DMS 273 treated with DMSO at 0.1 percent for 48 hours (cell line): ENCODE measurements at regions not wholly inside any gene's neighbourhood (a gene's known extent, or its start where the extent isn't known, plus 50 kb on each side); places are given as distances from the start of the nearest gene placed in this dataset.

Experiments
- DNase-seq: peaks from one replicate; lab custom pipeline; 2025; lab: John Stamatoyannopoulos, UW

GRCh38 chr6:1118287-1118647 lies 193.6 kb upstream of the FOXQ1 start:
- no peak for DNase-seq

GRCh38 chr6:1117530-1118286 lies 194.2 kb upstream of the FOXQ1 start:
- DNase-seq: no peak

- DNase-seq: no peak
Observed at GRCh38 chr6:1116149-1116548, 195.7 kb upstream of the FOXQ1 start.

DNA sequence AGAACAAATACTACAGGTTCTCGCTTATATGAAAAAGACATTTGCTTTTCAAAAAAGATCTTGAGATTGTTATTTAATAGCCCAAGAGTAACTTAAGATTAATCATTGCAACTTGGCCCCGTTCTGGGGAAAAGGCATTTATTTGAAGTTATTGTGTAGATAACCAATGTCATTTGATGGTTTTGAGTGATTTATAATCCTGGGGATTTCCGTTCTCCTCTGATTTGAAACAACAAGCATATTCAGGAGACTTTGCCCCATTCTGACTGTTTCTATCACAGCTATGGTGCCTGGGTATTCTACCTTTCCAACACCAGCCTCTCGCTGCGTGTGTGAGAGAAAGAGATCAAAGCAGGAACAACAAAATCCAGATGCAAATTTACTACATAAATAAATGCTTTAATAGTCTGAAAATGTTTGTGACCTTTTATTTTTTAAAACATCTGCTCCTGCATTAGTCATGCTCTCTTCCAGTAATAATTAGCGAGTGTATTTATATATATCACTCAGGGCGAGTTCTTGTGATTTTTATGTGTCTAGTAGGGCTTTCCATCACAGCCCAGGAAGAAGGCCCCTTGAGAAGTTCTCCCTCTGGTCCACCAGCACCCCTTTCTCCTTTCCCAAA lies 197.9 kb upstream of the FOXQ1 start:
- DNase-seq: no peak

GRCh38 chr6:1111361-1111760 lies 200.5 kb upstream of the FOXQ1 start:
- no peak for DNase-seq

GRCh38 chr6:1110941-1111349 lies 201.0 kb upstream of the FOXQ1 start:
- no peak for DNase-seq

- DNase-seq: peak; percentile 20
Observed at GRCh38 chr6:1110164-1110563, 201.7 kb upstream of the FOXQ1 start.

DNA sequence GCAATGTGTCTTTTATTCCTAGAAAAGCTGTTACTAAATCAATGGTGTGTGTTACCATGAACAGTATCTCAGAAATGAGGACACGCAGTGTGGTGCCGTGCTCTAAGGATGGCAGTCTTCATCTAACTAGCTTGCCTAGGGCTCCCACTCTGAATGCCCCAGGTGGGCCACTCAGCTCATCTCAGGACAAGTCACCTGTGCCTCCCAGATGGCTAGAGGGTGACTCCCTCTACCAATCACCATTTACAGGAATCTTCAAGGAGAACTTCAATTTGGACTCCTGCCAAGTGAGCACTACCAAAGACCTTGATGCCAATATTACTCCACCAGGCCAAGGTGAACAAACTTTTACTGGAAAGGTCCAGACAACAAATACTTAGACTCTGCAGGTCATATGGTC lies 202.8 kb upstream of the FOXQ1 start:
- DNase-seq: no peak

- DNase-seq: no peak
Observed at GRCh38 chr6:1108198-1108597, 203.7 kb upstream of the FOXQ1 start.

DNA sequence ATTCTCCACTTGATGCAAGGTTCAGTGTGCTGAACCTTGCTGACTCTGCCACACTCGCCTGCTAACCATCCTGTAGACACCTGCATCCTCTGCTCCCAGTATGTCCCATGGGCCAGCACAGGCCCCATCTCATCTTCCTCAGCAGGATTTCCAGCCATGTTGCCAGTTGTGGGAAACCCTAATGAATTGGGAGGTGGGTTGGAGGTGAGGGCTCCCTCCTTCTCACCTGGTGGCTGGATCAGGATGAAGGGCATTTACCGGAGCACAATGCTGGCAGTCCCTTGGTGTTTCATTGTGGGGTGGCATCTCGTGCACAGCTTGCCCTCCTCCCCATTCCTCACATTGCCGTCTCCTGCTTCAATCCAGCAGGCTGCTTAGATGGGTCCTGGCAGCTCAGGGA lies 204.3 kb upstream of the FOXQ1 start:
- DNase-seq: no peak

DNA sequence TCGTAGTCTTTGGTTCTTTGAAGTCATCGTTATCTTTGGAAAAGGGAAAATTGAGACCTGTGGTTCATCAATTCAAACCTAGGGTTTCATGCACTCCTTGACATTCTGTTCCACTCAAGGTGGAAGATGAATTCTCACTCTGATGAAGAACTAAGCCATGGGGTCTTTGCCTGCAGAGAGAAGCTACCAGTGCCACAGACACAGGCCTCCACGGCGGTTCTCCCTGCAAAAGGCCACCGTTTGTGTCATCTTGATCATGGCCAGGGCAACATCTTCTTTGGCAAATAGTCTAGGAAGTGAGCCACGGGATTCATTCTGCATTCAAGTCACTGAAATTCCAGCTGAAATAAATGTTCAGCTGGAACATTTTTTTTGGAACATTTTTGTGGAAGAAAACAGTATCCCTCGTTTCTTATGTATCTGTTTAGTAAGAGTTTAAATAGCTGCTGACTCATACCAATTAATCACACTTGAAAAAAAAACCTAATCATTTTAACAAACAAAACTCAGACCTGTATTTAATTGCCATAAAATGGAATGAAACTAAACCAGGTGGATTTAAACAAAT lies 206.0 kb upstream of the FOXQ1 start:
- DNase-seq: no peak

GRCh38 chr6:1104988-1105670 lies 206.8 kb upstream of the FOXQ1 start:
- no peak for DNase-seq

DNA sequence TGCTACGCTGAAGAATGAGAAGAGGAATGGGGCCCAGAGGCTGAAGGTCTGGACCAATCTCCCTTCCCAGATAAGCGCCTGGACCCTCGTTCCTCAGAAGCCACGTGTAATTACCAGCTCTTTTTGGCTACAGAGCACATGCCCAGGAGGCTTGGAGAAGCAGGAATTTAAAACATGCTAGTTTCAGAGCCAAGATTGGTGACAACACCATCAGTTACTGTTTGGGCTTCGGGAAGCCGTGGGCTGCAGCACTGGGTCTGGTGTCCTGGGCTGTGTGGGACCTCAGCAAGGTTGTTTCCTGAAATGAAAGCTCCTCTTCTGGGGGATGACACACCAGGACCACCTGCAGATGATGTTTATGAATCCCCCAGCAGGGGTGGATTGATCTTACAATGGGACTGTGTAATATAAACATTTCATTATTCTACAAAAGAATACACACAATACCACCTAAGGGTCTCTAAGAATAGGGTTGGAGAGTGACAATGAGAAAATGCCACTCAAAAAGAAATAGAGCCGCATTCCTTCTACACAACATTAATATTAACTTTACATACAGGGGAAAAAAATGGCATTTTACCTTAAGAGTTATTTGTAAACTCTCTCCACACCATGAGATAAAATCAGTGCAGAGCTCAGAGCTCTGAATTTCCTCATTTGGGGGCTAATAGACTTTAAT lies 207.8 kb upstream of the FOXQ1 start:
- DNase-seq: no peak

DNA sequence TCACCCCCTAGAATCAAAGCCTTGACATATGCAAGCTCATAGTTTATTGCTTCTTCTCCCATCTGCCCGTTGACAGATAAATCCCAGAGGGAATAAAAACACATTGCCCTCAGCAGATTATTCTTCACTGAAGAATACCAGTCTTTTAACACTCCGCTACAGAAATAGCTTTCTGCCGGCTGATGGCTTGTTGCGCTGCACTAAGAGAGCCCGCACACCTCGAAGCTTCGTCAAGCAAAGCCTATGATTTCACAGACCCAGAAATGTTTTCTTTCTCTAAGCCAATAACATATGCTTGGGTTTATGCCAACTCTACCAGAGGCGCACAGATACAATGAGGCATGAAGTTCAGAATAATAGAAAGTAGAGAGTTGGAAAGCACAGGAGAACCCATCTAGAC lies 208.9 kb upstream of the FOXQ1 start:
- DNase-seq: peak; percentile 63

DNA sequence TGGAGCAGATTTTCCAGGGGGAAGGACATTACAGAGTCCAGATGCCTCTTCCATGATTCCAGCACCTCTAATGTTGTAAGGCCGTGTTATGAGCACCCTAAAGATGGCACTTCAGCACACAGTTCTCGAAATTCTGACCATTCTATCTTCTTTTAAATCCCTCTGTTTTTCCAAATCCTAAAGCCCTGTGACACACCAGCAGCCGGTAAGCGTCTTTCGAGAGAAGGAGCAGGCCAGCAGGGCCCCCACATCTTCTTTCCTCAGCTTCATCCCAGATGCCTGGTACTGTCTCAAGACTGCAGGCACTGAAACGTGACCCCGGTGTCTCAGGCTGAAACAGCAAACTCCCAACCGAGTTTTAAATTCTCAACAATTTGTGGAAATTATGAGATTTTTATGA lies 211.6 kb upstream of the FOXQ1 start:
- DNase-seq: no peak

DNA sequence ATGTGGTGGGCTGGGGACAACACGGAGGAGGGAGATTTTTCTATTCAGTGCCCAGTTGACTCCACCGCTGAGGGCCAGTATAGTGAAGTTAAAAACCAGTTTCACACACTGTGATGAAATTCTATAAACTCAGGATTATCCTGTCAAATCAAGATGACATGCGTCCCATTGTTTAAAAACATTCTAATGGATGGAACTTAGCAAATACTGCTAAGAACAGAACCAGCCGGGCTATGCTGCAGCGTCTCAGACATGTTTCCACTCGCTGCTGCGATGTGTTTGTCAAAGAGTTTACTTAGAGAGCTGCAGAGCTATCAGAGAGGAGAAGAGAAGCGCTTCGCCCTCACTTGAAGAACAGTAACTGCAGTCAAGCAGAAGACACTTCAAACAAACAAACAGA lies 212.6 kb upstream of the FOXQ1 start:
- no peak for DNase-seq

- DNase-seq: no peak
Observed at GRCh38 chr6:1096967-1097765, 214.7 kb upstream of the FOXQ1 start.

DNA sequence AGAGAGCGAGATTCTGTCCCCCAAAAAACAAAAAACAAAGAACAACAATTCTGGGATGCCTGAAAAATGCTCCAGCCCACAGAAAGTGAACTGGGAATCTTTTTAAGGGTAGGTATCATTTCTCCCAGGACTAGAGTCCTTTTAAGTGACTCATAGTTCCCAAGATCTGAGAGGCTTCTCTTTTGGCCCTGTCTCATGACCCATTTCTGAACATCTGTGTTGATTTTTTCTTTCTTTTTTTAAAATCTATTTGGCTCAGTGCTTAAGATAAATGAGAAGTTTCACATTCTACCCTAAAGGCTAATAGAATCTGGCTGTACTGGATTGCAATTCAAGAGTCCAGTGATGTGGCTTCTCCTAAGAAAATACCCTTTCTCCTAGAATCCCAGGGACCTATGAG lies 217.6 kb upstream of the FOXQ1 start:
- DNase-seq: no peak

DNA sequence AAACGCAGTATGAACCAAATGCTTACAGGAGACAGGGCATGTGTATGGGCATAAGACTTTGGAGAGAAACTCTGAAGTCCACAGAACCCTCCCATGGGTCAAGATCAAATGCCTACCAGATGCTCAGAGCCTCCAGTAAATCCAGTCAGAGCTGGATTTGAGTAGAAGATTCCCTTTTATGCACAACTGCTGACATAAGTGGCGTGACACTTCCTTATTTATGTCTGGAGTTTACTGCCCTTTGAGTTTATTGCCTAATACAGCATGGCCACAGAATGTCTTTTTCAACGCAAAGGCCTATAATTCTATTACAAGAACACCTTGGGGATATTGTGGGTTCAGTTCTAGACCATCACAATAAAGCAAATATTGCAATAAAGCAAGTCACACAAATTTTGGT lies 220.0 kb upstream of the FOXQ1 start:
- no peak for DNase-seq

DNA sequence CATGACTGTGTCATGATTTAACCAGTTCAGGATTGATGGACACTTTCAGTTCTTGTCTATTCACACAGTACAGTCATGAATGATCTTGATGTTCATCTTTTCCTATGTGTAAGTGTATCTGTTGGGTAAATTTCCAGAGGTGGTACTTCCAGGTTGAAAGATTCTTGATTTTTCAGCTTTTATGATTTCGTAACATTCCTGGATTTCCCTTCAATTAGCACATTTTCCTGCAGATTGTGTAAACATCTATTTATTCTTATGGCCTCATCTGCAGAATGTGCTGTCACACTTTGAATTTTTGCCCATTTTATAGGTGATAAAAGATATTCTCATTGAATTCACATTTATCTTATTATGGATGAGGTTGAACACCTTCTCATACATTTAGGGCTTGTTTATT lies 222.0 kb upstream of the FOXQ1 start:
- DNase-seq: no peak

DNA sequence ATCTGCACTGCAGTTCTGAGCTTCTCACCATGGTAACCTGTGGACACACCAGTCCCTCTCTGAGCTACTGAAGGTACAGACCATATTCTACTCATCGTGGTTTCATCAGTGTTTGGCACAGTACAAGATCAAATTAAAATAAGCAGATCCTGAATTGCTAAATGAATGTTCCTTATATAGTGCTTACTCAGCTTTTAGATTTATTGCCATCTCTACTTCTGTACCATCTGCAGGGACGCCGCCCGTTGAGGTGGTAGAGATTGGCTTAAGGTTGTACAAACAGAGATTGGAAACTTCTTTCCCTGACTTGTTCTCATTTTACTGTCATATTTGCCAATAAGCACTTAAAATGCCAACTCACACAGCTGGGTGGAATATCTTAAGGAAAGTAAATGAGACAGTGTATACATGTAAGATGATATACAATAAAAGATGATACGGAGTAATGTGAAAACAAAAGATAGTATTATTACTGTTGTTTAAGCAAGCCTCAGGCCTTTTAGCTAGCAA lies 223.4 kb upstream of the FOXQ1 start:
- no peak for DNase-seq
